Thyroid gland (tissue), 4 donors: ENCODE measurements at regions not wholly inside any gene's neighbourhood (a gene's known extent, or its start where the extent isn't known, plus 50 kb on each side); places are given as distances from the start of the nearest gene placed in this dataset.

Experiments used
- DNase-seq, 2 donors: peaks; one replicate each; pipeline ENCODE4 v3.0.0-alpha.2; 2019
- H3K27ac ChIP-seq, 3 donors: fragments of 200-600 bp; sonication (generic); 1 replicate in 2 of 3; 2 replicates in 1 of 3; pipeline ENCODE4 v1.5.1; 2016 to 2019; ENCODE audit warnings: mild to moderate bottlenecking in 1 of 3, moderate library complexity in 1 of 3
- H3K27me3 ChIP-seq: fragments of 200-600 bp; sonication (generic); one replicate; pipeline ENCODE4 v1.5.1; 2019
- H3K36me3 ChIP-seq, 2 donors: fragments of 200-600 bp; sonication (generic); one replicate each; pipeline ENCODE4 v1.5.1; 2016 to 2019
- H3K4me1 ChIP-seq, 2 donors: fragments of 200-600 bp; sonication (generic); one replicate each; pipeline ENCODE4 v1.5.1; 2017 to 2019
- H3K4me3 ChIP-seq, 3 donors: fragments of 200-600 bp; sonication (generic); replicated peaks in 1 of 3; 1 replicate in 2 of 3; 2 replicates in 1 of 3; pipeline ENCODE4 v1.5.1; 2016; ENCODE audit warnings: mild to moderate bottlenecking in 1 of 3
- H3K9me3 ChIP-seq: fragments of 200-600 bp; sonication (generic); one replicate; pipeline ENCODE4 v1.5.1; 2017
- CTCF ChIP-seq, 6 experiments: fragments of 200-600 bp in 3 of 6; fragments of 450-650 bp in 3 of 6; sonication (generic) in 3 of 6; IDR thresholded peaks; one replicate each; pipeline ENCODE4 v1.5.1; 2016 to 2019; ENCODE audit warnings: antibody characterized with exemption in 6 of 6, mild to moderate bottlenecking in 2 of 6, inconsistent platforms in 1 of 6, moderate library complexity in 1 of 6
- POLR2A ChIP-seq, 2 donors: fragments of 450-650 bp; IDR thresholded peaks; one replicate each; pipeline ENCODE4 v1.6.1; 2017; ENCODE audit warnings: antibody characterized with exemption in 2 of 2, mild to moderate bottlenecking in 2 of 2, moderate library complexity in 1 of 2
- WGBS, 2 donors: methylation state at CpG; one replicate each; pipeline ENCODE4 v1.1.5; 2017; 5-methylcytosine and 5-hydroxymethylcytosine counted together
- intact Hi-C: fragments of 100-400 bp; cut with DNase I; formaldehyde crosslinking; loops from one replicate; pipeline ENCODE4 v1.15.1; 2023

GRCh38 chr2:21856708-21857107 lies 732.9 kb downstream of the TDRD15 start:
- Histone ChIP-seq H3K4me1 (no peaks in the 10 kb centered on the region), H3K9me3 (no peaks in the 10 kb centered on the region), H3K4me3 (no peak overlapping the region), H3K27me3 (no peaks in the 10 kb centered on the region), H3K36me3 (no peaks in the 10 kb centered on the region), H3K27ac (no peak overlapping the region)
- intact Hi-C loops = no loop called here
- no peak for DNase-seq
- 70 to 84% methylated on average over 3 of the region's 3 CpGs for WGBS, 2 donors
- TF ChIP-seq POLR2A (IDR thresholded peaks at IDR 0.05) (no peak), CTCF (IDR thresholded peaks at IDR 0.05) (no peak)

GRCh38 chr2:21860907-21861306 lies 737.1 kb downstream of the TDRD15 start:
- intact Hi-C loops = no loop called here
- Histone ChIP-seq H3K36me3 (no peaks in the 10 kb centered on the region), H3K9me3 (no peaks in the 10 kb centered on the region), H3K27me3 (no peaks in the 10 kb centered on the region), H3K4me3 (no peak overlapping the region), H3K4me1 (no peaks in the 10 kb centered on the region), H3K27ac (no peak overlapping the region)
- no peak for DNase-seq
- no peak for TF ChIP-seq POLR2A (IDR thresholded peaks at IDR 0.05)
- TF ChIP-seq CTCF (IDR thresholded peaks at IDR 0.05) = no peak
- WGBS, 2 donors = 50 to 53% methylated on average over 2 of the region's 2 CpGs

GRCh38 chr2:21866316-21866715 lies 742.5 kb downstream of the TDRD15 start:
- intact Hi-C loops = no loop called here
- no peak for DNase-seq
- Histone ChIP-seq H3K4me1 (no peaks in the 10 kb centered on the region), H3K9me3 (no peaks in the 10 kb centered on the region), H3K4me3 (no peak overlapping the region), H3K27me3 (no peaks in the 10 kb centered on the region), H3K36me3 (no peaks in the 10 kb centered on the region), H3K27ac (no peak overlapping the region)
- WGBS, 2 donors = 85 to 86% methylated on average over 4 to 5 of the region's 5 CpGs
- TF ChIP-seq CTCF (IDR thresholded peaks at IDR 0.05) = no peak

- no peaks in the 10 kb centered on the region for H3K9me3 ChIP-seq
- 80 to 86% methylated on average over 4 of the region's 4 CpGs for WGBS, 2 donors
- H3K4me1 ChIP-seq = no peaks in the 10 kb centered on the region
- no peaks in the 10 kb centered on the region for H3K36me3 ChIP-seq
- H3K27ac ChIP-seq = no peak overlapping the region
- TF ChIP-seq CTCF (IDR thresholded peaks at IDR 0.05) (no peak), POLR2A (IDR thresholded peaks at IDR 0.05) (no peak)
- H3K4me3 ChIP-seq = no peak overlapping the region
- H3K27me3 ChIP-seq = no peaks in the 10 kb centered on the region
- intact Hi-C loops = no loop called here
- no peak for DNase-seq
Observed at GRCh38 chr2:21887881-21888280, 764.1 kb downstream of the TDRD15 start.

- Histone ChIP-seq H3K27ac (no peak overlapping the region), H3K4me1 (no peaks in the 10 kb centered on the region), H3K9me3 (no peaks in the 10 kb centered on the region), H3K4me3 (no peak overlapping the region), H3K36me3 (no peaks in the 10 kb centered on the region), H3K27me3 (no peaks in the 10 kb centered on the region)
- 79 to 82% methylated on average over 7 of the region's 7 CpGs for WGBS, 2 donors
- no peak for DNase-seq
- no peak for TF ChIP-seq CTCF (IDR thresholded peaks at IDR 0.05)
- no peak for TF ChIP-seq POLR2A (IDR thresholded peaks at IDR 0.05)
- intact Hi-C loops = no loop called here
Observed at GRCh38 chr2:21890041-21890440, 766.3 kb downstream of the TDRD15 start.
